Activated CD4-positive, CD25-positive, alpha-beta regulatory T cell treated with anti-CD3 and anti-CD28 coated beads, Interleukin-2, amount 50 U/mL, for 24 hours (primary cell): ENCODE measurements at regions not wholly inside any gene's neighbourhood (a gene's known extent, or its start where the extent isn't known, plus 50 kb on each side); places are given as distances from the start of the nearest gene placed in this dataset.
"Not testable (repeated sequence)": the region's sequence is repeated elsewhere in the genome, so short reads cannot be mapped to it uniquely, and the experiment has no call there.

Experiments
- ATAC-seq, 2 donors: fragments of 150-1000 bp; cut with Tn5 transposase; one replicate each; pipeline ENCODE4 v1.10.0; 2021; ENCODE audit warnings: mild to moderate bottlenecking in 1 of 2, moderate library complexity in 1 of 2

DNA sequence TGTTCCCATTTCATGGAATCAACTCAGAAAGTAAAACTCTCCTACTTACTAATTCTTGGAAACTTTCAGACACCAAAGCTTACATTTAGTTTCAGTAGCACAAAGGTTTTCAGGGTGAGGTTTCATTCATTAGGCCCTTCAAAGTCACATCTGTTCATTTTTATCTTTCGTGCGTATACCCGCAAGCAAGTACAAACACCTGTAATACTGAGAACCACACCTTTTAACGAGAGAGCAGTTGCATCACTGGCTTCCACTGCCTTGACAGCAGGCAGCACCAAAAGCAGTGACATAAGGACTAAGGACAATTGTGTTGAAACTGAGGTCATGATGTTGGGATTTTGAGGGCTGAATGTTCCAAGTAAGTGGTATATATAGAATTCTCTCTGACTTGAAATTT, 60.5 kb downstream of the GOLGA6L22 start:
- ATAC-seq = peak; percentile 56 to 75

DNA sequence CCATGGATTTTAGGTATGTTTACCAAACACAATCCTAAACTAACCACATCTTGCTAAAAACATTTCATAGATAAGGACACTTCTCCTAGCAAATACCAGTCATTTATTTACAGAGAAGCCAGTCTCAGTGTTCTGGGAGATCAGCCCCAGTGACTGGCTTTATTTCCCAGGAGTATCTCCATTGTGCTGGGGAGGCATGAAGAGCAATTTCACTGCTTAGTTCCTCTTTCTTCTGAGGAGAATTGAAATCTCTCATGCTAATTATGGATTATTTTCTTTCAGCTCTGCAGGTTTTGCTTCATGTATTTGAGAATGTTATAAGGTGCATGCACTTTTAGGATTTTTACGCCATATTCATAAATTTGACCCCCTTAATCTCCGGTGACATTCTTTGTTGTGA, 67.8 kb downstream of the GOLGA6L22 start:
- not testable (repeated sequence) for ATAC-seq

DNA sequence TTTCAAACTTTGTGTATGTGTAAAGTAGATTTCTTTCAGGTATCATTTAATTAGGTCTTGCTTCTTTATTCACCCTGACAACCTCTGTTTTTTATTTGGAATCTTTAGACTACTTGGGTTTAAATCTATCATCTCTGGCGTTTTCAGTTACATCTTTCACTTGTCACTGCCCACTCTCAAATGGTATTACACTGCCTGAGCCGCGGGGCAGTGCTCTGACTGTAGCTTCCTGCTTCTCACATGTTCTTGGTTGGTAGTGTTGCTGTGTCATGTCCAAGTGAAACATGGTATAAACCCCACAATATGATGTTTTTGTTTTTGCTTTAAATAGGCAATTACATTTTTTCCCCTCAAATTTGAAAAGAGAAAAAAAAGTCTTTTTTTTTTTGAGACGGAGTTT, 68.3 kb downstream of the GOLGA6L22 start:
- ATAC-seq = not testable (repeated sequence)

DNA sequence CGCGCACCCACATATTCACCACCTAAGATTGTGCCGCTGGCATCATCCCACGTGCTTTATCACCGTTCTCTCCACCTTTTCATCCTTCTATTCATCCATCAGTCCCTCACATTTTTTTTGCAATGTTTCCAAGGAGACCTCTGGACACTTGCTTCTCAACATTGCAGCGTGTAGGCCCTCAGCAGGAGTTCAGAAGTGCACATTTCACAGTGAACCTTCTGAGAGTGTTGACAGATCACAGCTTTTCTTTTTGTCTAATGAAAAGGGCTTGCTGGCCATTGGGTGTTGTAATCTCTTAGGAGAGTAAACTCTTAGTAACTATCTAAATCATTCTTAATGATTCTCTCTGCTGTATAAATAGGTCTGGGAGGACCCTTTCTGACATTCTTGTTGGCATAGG, 70.5 kb downstream of the GOLGA6L22 start:
- not testable (repeated sequence) for ATAC-seq

DNA sequence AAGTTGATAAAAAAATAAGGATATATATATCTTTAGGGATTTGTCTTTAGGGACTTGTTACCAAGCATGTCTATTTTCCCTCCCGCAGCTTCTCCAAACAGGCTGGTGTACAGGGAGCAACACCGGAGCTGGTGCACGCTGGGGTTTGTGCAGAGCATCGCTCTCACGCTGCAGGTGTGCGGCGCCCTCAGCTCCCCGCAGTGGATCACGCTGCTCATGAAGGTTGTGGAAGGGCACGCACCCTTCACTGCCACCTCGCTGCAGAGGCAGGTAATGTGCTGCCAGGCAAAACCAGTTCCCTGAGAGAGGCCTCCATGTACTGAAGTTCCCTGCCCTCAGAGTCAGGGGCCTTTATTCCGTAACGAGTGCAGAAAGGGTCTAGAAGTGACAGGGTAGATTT, 101.0 kb downstream of the GOLGA6L22 start:
- not testable (repeated sequence) for ATAC-seq

DNA sequence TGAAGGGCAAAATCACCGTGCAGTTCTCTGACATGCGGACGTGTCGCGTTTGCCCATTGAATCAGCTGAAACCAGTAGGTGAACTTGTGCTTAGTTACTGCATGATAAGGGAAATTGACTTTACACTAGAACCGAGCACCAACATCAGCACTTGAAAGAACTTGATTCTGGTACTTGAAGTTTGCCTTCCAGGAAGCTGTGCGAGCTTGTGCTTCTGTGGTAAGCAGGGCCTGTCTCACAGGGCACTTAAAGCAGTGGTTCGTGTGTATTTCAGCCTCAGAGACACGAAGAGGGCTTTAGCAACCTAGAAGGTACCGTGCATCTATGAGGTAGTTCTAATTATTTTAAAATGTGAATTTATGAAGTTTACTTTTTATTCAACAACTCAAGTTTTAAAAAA, 103.0 kb downstream of the GOLGA6L22 start:
- ATAC-seq = not testable (repeated sequence)

DNA sequence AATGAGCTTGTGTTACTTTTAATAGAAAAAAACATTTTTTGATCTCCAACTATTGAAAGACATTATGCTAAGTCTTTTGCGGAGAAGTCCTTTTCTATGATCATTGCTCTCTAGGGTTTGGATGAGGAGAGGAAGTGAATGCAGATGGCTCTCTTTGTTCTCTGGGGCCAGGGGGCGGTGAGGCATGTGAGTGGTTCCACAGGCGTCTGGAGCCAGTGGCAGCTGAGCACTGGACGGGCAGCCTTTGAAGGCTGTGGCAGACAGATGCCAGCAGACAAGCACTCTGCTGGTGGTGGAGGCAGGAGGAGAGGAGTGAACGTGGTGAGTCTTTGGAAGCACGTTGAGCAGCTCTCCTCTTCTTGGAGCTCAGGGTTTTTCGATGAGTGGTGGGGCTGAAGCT, 107.8 kb downstream of the GOLGA6L22 start:
- ATAC-seq = not testable (repeated sequence)

DNA sequence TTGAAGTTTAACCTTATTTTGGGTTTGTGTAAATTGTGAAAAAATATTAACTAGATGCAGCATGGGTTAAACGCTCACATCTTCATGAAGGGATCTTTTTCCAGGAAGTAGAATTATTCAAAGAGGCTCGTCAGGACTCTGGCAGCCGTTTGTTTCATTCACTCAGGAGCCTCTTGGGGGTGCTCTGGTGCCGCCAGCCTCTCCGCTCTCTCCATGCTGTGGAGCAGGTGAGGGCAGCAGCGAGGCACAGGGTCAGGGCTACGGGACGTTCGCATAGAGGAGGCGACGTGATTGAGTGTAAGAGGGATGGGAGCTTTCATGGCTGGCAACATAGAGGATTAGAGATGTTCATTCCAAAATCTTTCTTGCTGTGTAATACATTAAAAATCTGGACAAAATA, 110.8 kb downstream of the GOLGA6L22 start:
- ATAC-seq = not testable (repeated sequence)

DNA sequence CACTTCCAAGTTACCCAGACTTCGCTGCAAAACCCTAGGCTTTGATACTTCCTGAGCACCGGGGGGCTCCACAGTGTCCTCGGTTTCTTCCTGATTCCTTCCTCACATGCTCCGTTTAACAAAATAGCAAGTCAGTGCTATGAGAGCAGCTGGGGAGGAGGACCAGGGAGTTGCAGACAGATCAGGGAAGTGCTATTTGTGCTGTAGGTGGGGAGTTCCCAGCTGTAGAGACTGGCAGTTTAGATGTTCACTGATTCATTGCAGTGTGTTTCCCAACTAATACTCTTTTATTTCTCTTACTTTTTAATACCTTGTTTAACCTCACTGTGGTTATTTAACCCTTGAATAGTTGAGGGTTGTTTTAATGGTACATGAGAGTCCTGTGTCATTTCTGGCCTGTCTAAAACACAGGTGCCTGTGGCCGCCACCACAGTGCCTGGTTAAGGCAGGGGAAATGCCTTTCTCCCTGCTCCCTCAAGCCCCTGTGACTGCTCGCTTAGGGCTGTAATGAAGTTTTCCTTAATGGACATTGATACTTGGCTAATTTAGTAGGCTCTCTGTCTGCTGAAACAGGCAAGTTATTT, 113.5 kb downstream of the GOLGA6L22 start:
- ATAC-seq = not testable (repeated sequence)

DNA sequence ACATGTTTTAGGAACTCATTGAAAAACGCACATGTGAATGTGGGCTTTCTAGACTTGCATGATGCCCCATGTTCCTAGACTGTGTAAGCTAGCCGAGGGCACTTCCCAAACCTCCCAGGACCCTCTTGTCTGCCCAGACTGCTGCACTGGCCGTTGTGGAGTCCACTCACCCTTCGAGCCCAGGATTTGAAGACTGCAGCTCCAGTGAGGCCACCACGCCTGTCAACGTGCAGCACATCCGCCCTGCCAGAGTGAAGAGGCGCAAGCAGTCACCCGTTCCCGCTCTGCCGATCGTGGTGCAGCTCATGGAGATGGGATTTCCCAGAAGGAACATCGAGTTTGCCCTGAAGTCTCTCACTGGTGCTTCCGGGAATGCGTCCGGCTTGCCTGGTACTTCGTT, 114.1 kb downstream of the GOLGA6L22 start:
- ATAC-seq = not testable (repeated sequence)

DNA sequence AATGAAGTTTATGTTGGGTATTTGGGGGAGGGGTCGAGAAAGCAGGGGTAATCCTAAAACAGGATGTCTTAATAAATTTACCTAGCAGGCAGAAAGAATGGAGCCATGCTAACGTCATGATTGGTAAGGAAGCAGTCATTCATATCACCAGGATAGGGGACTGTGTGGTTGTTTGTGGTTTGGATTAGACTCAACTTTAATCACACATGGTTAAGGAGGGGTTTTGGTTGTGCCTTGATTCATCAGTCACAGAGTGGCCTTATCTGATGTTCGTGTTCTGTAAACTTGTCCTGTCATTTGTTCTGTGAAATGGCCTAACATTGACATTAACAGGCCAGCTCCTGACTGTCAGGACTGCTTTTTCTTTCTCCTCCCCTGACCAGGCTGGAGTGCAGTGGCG, 119.1 kb downstream of the GOLGA6L22 start:
- not testable (repeated sequence) for ATAC-seq

DNA sequence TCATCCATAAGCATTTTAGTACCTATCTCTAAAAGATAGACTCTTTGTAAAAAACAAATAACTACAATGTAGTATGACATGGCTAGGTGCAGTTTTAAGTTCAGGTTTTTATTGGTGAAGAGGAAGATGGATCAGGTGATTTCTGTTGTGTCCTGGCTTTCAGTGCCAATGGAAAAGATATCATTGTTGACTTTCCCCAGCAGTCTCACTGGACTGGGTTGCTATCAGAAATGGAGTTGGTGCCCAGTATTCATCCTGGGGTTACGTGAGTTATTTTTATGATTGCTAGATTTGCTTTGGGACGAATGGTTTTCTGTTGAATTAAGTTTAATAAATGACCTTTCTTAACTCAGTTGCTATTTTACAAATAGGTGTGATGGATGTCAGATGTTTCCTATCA, 120.5 kb downstream of the GOLGA6L22 start:
- not testable (repeated sequence) for ATAC-seq

DNA sequence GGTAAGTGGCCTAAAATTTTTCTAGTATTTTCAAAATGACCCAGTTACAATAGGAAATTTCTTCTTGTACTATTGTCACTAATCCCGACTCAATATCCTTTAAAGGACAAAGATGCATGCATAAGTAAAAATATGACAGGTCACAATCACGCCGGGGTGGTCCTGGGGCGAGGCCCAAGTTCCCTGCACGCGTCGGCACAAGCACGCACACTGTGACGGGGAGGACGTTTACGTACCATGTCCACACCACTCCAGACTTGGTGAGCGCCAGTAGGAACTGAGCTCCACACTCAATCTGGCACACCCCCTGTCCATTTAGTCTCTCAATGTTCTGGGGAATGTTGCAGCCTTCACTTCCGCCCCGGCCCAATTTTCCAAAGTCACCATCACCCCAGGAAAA, 128.7 kb downstream of the GOLGA6L22 start:
- ATAC-seq = not testable (repeated sequence)

DNA sequence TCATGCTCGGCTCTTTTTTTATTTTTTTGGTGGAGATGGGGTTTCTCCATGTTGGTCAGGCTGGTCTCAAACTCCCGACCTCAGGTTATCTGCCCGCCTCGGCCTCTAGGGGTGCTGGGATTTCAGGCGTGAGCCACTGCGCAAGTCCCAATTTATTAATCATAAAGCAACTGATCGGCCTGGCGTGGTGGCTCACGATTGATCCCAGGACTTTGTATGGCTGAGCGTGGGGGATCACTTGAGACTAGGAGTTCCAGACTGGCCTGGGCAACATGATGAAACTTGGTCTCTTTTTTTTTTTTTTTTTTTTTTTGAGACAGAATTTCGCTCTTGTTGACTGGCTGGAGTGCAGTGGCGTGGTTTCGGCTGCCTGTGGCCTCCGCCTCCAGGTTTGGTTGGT, 139.8 kb downstream of the GOLGA6L22 start:
- ATAC-seq = not testable (repeated sequence)

DNA sequence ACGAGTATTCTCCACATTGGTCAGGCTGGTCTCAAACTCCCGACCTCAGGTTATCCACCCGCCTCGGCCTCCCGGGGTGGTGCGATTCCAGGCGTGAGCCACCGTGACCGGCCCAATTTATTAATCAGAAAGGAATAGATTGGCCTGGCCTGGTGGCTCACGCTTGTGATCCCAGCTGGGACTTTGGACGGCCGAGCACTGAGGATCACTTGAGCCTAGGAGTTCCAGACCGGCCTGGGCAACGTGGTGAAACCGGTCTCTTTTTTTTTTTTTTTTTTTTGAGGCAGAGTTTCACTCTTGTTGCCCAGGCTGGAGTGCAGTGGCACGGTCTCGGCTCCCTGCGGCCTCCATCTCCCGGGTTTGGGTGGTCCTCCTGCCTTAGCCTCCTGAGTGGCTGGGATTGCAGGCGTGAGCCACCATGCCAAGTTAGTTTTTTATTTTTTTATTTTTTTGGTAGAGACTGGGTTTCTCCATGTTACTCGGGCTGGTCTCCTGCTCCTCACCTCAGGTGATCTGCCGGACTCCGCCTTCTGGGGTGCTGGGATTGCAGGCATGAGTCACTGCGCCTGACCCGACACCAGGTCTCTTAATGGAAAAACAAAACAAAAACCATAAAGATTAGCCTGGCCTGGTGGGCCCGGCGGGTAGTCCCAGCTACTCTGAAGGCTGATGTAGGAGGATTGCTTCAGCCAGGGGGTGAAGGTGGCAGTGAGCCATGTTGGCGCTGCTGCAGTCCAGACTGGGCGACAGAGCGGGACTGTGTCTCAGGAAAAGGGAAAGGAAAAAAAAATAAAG, 141.0 kb downstream of the GOLGA6L22 start:
- ATAC-seq = not testable (repeated sequence)

DNA sequence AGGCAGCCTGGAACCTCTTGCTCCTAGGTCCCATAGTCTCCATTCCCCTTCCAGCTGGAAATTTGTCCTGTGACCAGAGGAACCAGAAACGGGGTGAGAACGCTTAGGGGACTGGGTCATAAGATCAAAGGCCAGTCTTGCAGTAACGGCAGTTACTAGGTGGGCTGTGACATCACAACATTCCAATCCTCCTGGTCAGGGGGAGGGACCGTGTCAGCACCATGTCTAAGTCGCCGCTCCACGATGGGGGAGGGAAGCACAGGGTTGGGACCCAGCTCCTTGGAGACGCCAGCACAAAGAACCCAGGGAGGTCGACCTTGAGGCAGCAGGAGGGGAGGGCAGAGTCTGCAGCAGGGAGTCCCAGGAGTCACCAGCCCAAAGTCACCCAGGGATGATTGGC, 158.3 kb downstream of the GOLGA6L22 start:
- ATAC-seq = not testable (repeated sequence)

DNA sequence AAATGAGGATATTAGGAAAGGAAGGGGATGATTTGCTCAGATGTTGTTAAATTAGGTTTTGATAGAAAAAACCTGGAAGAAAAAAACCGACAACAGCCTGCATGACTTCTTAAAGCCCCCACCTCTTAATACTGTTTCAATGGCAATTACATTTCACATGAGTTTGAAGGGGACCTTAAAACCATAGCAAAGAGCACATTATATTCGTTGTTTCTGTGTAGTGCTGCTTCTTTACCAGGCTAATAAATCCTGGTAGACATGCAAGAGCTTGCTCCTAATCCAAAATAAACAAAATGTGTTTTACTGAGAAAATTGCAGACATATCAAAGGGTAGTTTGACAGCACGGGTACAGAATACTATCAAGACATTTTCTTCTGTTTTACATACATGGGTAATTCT, 154.7 kb upstream of the NIPA1 start:
- not testable (repeated sequence) for ATAC-seq

DNA sequence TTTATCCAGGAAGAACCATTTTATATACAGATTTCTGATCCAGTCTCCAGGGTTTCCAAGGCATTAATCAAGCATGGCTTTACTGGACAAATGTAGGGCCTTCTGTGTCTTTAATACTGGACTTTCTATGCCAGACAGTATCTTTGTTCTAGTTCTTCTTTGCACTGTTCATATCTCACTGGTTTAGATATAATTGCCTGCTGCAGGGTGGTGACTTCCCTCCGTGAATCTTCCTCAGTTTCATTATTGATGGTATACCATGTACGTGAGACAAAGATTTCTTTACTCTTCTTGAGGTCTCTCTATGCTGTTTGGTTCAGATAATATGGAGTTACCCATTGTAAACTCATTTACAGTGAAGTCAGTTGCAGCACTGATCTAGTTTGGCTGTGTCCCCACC, 146.5 kb upstream of the NIPA1 start:
- ATAC-seq = not testable (repeated sequence)

DNA sequence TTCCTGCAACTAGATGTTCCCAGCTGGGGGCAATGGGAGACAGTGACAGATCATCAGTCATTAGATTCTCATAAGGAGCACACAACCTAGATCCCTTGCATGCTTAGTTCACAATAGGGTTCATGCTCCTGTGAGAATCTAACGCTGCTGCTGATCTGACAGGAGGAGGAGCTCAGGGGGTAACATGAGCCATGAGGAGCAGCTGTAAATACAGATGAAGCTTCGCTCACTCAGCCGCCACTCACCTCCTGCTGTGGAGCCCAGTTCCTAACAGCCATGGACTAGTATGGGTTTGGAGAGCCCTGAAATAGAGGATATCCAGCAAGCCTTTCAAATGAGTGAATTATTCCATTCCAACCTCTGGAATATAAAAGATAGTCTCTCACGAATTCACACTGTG, 137.0 kb upstream of the NIPA1 start:
- not testable (repeated sequence) for ATAC-seq

DNA sequence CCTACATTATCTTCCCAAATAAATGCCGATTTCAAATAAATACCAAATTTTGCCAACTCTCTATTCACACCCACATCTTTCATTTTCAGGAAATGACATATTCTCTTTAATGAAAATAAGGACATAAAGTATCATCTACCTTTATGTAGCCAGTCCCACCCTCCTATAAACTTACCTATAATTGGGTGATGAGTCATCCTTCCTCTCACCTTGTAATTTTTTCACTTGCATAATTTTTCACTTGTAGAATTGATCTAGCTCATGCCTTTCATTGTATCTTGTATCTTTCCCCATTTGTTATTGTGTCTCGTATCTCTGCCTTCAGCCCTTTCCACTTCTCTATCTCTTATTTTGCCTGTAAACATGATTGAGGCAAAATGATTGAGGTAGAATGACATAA, 135.3 kb upstream of the NIPA1 start:
- ATAC-seq = not testable (repeated sequence)

DNA sequence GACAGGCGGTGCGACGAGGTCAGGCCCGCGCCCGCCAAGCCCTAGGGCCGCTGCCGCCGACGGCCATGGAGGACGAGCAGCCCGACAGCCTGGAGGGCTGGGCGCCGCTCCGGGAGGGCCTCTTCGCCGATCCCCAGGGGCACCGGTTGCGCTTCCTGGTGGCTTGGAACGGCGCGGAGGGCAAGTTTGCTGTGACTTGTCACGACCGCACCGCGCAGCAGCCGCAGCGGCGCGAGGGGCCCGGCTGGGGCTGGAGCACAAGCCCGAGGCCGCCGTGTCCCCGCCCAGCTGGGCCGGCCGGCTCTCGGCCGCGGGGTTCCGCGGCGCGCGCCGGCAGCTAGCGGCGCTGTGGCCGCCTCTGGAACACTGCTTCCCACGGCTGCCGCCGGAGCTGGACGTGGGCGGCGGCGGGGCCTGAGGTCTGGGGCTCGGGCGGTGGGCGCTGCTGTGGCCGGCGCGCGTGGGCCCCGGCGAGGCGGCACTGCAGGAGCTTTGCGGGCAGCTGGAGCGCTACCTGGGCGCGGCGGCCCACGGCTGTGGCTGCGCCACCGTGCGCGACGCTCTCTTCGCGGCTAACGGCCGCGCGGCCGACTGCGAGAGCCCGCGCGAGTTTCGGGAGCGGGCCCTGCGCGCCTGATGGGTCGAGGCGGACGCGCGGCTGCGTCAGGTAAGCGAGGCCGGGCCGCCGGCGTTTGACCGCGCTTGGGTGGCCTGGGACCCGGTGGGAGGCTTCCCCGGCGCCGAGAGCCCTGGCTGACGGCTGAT, 122.0 kb upstream of the NIPA1 start:
- peak; percentile 68 to 75 for ATAC-seq

DNA sequence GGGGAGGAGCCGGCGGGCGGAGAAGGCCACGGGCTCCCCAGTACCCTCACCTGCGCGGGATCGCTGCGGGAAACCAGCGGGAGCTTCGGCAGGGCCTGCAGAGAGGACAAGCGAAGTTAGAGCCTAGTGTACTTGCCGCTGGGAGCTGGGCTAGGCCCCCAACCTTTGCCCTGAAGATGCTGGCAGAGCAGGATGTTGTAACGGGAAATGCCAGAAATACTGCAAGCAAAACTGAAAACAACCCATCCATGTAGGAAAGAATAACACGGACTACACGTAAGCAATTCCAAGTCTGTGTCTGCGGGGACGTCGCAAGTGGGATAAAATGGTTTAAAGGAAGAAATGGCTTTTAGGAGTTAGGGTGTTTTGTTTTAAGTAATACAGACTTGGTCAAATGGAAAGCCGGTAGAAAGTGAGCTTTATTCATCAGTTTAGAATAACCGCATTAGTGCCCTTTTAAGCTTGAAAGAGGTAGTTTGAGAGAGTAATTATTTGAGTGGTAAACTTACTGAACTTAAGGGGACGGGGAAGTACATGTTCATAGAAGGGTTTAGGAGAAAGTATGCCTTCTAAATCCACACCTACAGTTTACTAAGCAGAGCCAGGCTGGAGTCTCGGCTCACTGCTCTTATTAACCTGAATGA, 121.3 kb upstream of the NIPA1 start:
- peak in 1 of 2 donors; percentile 41 for ATAC-seq

DNA sequence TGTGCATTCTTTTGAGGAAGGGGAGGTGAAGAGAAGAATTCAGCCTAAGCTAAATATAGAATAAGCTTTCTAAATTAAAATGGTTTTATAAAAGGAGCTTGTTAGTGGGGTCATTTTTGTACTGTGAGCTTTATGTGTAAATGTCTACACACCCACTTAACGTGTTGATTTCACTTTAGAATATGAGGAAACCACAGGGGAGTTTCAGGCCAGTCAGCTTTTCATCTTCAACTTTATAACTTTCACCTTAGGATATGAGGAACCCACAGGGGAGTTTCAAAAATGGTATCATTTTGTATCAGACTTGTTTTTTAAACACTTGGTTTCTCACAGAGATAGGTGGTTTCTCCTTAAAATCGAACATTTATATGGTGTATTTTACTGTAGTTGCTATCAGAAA, 120.7 kb upstream of the NIPA1 start:
- not testable (repeated sequence) for ATAC-seq
